ENCODE measurements at regions not wholly inside any gene's neighbourhood (a gene's known extent, or its start where the extent isn't known, plus 50 kb on each side); places are given as distances from the start of the nearest gene placed in this dataset.
"Not testable (repeated sequence)": the region's sequence is repeated elsewhere in the genome, so short reads cannot be mapped to it uniquely, and the experiment has no call there.

DNA sequence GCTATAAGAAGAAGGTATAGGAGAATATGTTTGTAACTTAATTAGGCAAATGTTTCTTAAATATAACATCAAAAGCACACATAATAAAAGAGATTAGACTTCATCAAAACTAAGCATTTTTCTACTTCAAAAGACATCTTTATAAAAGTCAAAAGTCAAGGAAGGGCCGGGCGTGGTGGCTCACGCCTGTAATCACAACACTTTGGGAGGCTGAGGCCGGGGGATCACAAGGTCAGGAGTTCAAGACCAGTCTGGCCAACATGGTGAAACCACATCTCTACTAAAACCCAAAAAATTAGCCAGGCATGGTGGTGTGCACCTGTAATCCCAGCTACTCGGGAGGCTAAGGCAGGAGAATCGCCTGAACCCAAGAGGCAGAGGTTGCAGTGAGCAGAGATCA lies 951.0 kb upstream of the C9orf72 start:
- not testable (repeated sequence) for DNase-seq

DNA sequence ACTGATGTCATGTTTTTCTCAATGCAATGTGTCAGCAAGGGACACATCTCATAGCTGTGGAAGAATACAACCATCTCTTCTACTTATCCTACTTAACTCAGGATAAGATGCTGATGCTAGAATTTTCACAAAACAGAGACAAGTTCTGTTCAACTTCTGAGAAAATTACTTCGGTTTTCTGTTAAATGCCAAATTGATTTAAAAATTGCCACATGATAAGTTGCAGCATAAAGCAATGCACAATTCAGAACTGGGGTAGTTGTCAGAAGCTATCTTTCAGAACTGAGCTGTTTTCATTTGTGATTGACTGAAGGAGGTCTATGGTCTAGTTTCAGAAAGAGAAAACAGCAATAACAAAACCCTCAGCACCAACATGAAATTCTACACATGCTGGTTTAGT lies 954.8 kb upstream of the C9orf72 start:
- DNase-seq = no peak

DNA sequence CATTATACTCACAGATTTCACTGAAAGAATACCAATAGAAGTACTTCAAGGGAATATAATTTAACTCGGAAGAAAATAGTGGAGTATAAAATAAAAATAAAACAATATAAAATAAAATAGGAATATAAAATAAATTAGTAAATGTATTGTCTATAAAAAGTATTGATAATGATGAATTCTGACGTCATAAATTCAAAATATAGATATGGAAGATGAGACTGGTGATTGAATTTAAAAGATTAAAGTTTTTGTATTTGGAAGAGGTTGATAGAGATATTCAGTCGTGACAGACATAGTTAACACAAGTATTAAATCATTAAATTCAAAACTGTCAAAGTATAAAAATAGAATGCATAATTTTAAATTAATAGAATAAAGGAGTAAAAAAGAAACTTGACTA lies 964.9 kb upstream of the C9orf72 start:
- DNase-seq = no peak

DNA sequence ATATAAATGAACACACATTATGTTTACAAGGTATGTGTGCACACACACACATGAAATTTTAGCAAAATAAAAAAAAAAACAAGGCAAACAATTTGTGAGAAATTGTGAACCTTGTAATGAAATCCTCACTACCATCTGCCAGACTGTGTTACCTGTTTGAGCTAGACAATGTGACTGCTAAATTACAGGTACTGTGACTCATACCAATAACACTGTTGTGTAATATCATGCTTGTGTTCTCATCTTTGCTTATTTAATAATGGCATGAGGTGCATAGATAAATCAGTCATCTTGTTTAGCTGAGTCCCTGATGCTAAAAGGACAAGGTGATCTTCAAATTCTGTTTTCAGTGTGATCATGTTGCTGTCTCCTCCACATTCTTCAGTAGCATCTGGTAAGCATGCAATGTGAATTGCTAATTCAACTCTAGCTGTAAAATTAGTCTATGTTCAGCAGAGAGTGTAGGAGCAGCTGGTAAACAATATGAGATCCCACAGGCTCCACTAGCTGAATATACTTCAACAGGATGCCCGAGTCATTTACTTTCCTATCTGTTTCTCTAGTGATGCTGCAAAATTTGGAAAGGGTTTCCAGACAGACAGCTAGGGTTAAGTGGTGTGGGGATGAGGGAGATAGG lies 966.3 kb upstream of the C9orf72 start:
- no peak for DNase-seq

DNA sequence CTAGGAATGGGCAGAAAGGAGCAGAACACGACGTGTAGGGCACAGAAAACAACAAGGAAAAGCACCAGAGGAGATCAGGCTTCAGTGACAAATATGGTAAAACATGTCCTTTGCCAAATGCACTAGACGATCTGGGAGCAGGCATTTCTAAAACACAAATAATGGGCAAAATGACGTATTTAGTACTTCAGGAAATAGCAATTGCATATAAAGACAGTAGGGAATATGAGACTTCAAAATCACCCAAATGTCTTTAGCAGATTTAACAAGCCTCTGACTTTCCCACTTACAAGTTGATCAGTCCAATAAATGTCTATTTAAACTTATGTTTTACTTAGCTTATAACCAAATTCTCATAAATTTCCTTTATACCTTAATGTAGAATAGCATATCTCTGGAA lies 969.6 kb upstream of the C9orf72 start:
- DNase-seq = no peak

DNA sequence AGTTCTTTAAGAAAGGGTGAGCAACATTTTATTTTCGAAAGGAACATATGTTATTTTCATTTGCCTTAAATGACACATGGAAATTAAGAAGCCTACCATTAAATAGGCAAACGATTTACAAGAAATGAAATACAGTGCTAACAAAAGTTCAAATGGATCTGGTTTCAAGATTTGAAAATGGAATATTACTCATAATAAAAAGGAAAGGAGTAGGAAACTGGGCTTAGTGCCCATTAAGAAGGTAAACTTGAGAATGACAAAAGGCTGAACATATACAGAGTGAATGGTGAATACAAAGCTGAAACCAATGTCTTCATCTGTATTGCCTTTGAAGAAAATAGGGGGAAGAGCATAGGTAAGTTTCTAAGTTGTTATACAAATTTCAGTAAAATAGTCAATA lies 974.2 kb upstream of the C9orf72 start:
- DNase-seq = no peak

DNA sequence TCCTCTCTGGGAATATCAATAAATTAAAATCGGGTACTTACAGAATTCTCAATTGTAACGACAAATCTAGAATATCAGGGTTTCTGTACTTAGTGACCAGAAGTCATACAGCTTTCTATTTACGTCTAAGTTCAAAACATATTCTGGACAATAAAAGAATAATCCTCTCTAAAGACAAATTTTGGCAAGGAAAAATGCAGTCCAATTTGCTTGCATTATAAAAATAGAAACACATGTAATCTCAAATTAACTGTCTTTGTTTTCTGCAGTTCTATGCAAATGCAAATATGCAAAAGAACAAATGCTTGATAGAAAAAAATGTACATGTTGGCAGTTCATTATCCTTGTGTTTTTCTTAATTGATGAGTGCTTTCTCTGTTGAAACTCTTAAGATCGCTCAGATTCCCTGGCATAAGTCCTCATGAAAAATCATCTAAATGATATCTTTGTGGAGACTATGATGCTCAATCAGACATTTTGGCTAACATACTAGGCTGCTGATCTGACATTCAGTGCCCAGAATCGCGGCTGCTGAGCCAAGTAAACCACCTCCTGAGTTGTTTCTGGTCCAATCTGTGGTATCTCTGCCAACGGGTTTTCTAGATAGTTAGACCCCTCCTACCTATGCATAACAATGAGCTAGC lies 990.1 kb upstream of the C9orf72 start:
- no peak for DNase-seq

DNA sequence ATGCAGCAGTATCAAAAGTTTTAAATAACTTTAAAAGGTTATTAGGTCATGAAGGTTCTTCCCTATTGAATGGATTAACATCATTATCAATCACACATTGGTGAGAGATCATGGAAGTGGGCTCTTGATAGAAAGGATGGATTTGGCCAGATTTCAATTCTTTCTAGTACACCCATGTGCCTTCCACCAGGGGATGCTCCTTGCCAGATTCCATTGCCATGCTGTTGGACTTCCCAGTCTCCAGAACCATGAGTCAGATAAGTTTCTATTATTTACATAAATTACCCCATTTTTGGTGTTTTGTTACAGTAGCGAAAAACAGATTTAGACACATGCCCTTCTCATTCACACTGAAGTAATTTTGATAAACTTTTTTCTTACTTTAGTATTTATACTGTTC lies 1010.6 kb upstream of the C9orf72 start:
- no peak for DNase-seq

DNA sequence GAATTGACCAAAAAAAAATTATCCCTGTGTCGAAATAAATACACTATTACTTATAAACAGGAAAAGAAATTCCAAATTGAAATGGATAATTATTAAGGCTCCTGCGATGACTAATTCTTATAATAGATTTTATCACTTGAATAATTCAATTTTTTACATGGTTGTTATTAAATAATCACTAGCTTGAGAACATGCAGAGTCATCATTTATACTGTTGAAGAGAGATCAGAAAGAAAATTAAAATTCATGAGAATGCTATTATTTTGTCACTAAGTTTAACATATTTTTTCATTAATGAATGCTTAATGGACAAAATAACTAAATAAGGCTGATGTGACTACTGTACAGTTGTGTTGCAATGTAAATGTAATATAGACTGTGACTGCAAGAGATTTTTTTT lies 1011.3 kb upstream of the C9orf72 start:
- DNase-seq = no peak

DNA sequence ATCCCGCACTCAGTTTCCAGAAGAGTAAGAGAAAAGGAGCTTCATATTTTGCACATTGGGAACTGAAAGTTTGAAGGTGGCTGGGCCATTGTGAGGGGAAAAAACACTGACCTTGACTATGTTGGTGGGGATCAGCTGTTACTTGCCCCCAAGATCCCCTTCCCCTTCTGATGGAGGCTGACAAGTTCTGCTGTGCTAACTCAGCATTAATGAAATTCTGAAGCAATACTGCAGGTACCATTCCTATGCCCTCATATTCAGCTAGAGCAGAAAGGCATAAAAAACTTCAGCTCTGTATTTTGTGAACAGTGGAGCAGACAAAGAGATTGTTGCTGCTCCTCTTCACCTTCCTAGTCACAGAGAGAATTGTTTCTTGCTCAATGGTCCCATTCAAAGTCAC lies 1013.8 kb upstream of the C9orf72 start:
- no peak for DNase-seq

DNA sequence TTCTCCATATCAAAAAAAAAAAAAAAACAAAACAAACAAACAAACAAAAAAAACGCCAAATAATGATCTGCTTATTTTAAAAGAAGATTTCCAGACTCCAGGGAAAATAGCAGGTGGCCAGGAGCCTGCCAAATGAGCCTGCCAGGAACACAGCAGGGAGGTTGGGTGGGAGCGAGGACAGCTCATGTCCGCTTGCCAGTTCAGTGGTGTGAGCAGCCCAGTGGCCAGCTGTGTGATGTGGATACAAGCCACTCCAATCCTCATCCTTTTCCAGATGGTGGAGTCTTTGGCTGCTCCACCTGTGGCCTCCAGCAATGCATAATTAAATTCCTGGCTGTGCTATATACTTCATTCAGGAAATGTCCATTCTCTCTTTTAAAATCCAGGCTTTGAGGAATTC lies 1025.1 kb upstream of the C9orf72 start:
- no peak for DNase-seq

DNA sequence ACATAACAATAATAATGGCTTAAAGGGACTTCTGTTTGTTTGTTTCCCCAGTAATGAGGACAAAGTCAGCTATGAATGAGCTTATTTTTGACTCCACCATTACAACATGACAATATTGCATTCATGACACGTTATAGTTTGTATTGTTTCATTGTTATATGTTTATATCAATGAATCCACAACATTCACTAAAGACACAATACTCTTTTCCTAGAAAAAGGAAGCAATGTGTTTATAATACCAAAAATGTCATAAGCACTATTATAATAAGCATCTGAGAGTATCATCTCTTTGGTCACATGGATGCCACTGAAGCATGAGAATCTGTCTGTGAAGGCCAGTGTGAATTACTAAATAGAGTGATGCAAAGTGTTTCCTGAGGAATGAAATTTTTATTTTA lies 1026.9 kb upstream of the C9orf72 start:
- no peak for DNase-seq

DNA sequence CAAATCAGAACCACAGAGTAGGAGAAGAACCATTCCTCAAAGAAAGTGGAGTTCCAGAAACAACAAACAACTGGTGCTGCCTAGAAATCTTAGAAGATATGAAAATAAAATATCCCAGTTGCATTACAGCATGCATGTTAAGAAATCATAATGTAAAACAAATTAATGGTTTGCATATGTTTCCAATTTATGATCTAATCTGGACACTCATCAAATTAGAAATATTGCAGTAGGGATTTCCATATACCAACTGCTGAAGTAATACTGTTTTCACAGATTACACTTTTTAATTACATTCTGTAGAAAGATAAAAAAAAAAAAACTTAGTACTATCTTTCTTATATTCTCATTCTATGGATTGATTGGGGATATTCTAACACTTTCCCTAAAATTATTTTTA lies 1034.6 kb upstream of the C9orf72 start:
- DNase-seq = no peak

DNA sequence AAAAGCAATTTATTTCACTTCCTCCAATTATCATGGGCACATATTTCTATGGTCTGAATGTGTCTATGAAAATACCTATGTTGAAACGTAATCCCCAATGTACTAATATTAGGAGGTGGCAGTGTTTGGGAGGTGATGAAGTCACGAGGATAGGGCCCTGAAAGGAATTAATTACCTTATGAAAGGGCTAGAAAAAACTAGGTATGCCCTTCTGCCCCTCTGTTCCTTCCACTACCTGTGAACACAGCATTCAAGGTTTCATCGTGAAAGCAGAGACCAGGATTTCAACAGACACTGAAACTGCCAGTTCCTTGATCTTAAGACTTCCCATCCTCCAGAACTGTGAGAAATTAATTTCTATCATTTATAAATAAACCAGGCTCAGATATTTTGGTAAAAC lies 1037.1 kb upstream of the C9orf72 start:
- DNase-seq = no peak

DNA sequence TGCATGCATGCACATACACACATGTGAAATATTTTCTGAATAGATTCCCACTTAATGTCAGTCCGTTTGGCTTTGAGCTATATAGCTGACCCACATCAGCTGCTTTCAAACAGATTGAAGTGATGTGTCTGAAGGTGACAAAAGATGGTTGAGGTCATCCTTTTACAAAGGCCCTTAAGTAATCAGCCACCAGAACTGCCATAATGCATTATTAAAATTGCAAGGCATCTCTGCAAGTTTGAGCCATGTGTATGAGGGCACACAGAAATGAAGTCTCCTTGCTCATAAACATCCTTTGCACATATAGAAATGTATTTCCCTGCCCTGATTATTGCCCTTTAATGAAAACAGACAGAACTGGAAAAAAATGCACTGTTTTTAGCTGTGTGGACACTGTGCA lies 1043.0 kb upstream of the C9orf72 start:
- no peak for DNase-seq

DNA sequence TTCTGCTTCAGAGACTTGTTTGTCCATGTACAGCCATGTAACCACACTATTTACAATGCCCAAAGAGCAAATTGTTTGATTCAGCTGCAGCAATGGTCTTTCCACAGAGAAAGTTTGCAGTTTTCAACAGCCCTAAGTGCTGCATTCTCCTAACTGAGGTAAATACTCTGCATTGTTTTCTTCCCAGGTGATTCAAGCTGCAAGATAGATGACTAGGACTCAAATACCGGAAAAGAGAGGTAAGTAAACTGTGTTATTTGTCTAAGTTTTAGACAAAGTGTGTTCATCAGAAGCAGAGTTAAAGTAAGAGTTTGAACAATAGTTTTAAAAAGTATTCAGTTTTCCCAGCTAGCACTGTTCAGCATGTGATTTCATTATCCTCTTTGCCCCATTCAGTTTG lies 1046.7 kb upstream of the C9orf72 start:
- DNase-seq = no peak

DNA sequence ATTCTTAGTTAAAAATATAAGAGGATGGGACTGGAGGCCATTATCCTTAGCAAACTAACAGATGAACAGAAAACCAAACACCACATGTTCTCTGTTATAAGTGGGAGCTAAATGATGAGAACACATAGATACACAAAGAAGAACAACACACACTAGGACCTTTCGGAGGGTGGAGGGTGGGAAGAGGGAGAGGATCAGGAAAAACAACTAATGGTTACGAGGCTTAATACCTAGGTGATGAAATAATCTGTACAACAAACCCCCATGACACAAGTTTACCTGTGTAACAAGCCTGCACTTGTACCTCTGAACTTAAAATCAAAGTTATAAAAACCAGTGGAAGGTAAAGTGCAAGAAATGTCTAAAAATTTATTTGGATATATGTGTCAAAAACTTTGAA lies 1047.4 kb upstream of the C9orf72 start:
- DNase-seq = no peak

DNA sequence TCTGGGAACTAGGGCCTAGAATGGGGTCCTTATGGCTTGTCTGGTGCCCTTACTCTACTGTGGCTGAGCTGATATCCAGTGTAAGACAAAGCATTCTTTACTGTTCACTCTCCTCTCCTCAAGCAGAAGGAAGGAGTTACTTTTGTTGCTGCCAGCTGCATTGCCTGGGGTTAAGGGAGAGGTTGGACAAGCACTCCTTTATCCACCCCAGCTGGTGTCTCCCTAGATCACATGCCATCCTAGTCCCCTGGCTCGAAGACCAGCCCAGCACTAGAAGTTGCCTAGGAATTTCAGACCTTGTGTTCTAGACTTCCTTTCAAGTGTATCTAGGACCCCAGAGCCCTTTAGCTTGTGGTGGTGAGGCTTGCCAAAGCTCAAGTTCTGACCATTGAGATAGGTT lies 1051.5 kb upstream of the C9orf72 start:
- no peak for DNase-seq

DNA sequence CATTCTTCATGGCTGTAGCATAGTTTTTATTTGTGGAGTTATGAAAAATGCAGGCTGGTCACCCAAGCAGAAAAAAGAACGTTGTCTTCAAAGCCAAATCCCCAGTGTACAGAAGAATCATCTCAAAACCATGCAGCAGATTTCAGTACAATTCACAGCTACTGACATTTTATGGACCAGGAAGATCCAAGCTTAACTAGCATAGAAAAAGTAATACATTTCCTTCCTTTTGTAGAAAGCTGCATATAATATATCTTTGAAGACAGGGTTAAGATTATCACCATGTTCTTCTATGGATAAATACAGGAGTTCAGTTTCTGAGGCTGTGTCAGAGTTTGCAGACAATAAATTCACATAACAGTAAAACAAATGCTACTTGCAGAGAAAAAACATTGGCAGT lies 1054.8 kb upstream of the C9orf72 start:
- DNase-seq = no peak

DNA sequence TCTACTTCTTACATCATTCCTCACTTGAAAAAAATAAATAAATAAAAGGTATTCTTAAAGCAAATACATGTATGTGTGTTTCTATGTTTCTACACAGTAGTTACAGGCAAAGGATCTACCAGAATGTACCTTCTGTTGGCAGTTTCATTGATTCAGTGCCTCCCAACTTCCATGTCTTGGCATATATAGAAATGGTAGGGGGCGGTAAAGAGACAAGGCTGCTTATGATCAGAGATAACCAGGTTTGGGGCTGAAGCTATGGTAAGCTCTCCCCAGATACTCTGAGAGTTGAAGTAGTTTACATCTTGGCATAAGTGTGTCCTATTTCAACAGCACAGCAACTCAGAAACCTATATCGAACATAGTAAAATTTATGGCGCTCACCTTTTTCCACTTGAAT lies 1075.4 kb upstream of the C9orf72 start:
- DNase-seq = no peak

DNA sequence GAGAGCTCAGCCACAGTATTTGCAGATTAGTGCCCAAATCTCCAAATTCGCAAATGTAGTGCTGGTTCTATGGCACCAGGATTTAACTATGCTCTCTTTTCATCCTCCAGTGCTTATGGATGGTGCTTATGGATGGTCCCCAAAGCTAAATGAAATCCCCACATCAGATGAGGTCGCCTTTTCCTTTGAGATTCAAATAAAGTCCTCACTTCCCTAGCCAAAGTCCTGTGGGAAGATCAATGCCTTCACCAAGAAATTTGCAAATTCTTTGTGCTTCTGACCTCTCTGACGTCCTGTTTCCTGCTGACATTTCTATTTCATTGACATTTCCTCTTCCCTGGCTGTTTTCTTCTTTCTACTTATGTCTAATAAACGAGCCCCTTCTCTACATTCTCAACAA lies 1077.0 kb upstream of the C9orf72 start:
- DNase-seq = no peak

DNA sequence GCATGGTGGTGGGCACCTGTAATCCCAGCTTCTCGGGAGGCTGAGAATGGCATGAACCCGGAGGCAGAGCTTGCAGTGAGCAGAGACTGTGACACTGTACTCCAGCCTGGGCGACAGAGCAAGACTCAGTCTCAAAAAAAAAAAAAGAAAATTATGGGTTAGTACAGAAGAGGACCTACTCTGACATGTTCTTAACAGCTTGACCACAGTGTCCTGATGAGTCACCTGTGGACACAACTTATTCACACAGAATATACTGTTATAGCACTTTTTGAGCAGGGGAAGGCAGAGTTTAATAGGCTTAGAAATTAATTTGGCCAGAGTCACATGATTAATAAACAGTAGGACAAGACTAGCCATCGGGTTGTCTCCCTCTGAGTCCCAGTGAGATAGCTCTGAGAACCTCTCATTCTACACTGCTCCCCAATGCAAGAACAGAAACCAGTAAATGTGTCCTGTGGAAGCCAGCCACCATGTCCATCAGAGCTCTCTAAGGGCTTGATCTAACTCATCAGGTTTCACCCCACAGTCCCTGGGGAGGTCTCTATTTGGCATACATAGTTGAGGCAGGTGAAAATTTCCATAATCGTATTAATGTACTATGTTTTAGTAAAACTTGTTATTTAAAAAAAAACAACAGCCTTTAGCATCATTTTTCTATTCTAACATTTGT lies 1077.9 kb upstream of the C9orf72 start:
- DNase-seq = no peak

DNA sequence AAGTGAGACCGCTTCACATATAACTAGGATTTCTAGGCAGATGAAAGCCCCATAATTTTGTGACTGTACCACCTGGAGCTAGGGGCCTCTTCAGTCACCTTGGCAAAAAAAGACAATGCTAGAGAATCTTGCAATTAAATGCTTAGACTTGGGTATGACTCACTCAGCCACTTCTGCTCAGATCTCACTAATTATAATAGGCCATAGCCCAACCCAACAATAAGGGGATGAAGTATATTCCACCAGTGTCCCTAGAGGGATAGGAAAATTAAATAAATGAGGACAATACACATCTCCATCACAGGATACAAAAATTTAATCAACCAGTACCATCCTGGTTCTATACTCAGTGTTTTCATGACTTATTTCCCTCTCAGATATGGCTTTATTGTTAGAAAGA lies 1079.9 kb upstream of the C9orf72 start:
- no peak for DNase-seq

DNA sequence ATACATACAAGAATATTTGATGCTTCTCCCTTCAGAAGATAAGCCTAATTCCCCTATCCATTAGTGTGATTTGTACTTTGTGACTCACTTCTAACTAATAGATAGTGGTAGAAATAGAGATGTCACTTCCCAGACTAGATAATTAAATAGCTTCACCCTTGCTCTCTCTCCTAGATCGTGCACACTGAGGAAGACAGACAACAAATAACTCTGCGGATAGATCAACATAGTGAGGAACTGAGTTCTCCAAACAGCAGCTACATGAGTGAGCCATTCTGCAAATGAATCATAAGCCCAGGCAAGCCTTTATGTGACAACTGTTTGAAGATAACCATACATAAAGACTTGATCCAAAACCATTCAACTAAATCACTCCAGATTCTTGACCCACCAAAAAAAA lies 1083.4 kb upstream of the C9orf72 start:
- no peak for DNase-seq

DNA sequence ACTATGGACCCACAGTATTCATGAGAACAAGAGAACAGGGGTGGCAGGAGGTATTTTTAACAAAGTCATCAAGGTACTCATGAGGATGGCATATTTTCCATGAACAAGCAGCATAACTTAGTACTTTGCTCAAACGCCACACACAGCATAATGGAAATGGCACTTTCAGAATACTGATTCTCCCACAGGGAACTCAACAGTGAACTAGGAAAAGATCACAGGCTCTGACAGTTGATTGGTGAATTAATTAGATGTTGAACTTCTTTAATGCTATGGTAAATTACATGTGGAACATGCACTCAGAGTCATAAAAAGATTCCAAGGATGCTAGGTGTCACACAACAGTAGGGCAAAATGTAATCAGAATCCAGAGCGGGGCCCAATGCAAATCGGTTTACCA lies 1088.6 kb upstream of the C9orf72 start:
- no peak for DNase-seq
